CD4-positive, alpha-beta memory T cell (primary cell): ENCODE measurements at regions not wholly inside any gene's neighbourhood (a gene's known extent, or its start where the extent isn't known, plus 50 kb on each side); places are given as distances from the start of the nearest gene placed in this dataset.

Experiments used
- CTCF ChIA-PET: fragments of 350-600 bp; sonication (Branson Sonifier 250); formaldehyde crosslinking; loops from one replicate; lab custom pipeline; 2021; ENCODE audit warnings: inconsistent platforms; ENCODE audit not compliant: partially characterized antibody; lab: Charles Lee
- POLR2A ChIA-PET: fragments of 350-600 bp; sonication (Branson Sonifier 250); formaldehyde crosslinking; loops from one replicate; lab custom pipeline; 2021; ENCODE audit not compliant: partially characterized antibody; lab: Charles Lee
- DNase-seq, 5 donors: peaks; one replicate each; pipeline versions ENCODE4 v3.0.0 to v3.0.0-alpha.2; 2020 to 2022; ENCODE audit warnings: mixed read lengths in 1 of 5
- H3K27ac ChIP-seq: one replicate; pipeline ENCODE4 v1.7.0; 2013; ENCODE audit warnings: low read depth, low read length
- H3K27me3 ChIP-seq: 2 replicates; pipeline ENCODE4 v1.7.0; 2013; ENCODE audit warnings: mild to moderate bottlenecking, low read length, moderate library complexity; ENCODE audit not compliant: insufficient read depth
- H3K36me3 ChIP-seq: 2 replicates; pipeline ENCODE4 v1.7.0; 2013; ENCODE audit warnings: mild to moderate bottlenecking, low read length, moderate library complexity; ENCODE audit not compliant: insufficient read depth
- H3K4me1 ChIP-seq: 2 replicates; pipeline ENCODE4 v1.7.0; 2013; ENCODE audit warnings: mild to moderate bottlenecking, low read length, moderate library complexity; ENCODE audit not compliant: insufficient read depth
- H3K4me3 ChIP-seq, 2 donors: one replicate each; pipeline ENCODE4 v1.7.0; 2013; ENCODE audit warnings: low read length in 2 of 2, mild to moderate bottlenecking in 1 of 2
- H3K9me3 ChIP-seq, 2 donors: one replicate each; pipeline ENCODE4 v1.7.0; 2013; ENCODE audit warnings: low read length in 2 of 2, control low read depth in 1 of 2; ENCODE audit not compliant: control insufficient read depth in 1 of 2
- H3K27ac Mint-ChIP-seq, 7 donors: one replicate each; pipeline ENCODE4 v1.8.0; 2020 to 2021; ENCODE audit warnings: mixed read lengths in 7 of 7, mild to moderate bottlenecking in 6 of 7, inconsistent platforms in 3 of 7, moderate library complexity in 3 of 7
- H3K27me3 Mint-ChIP-seq, 2 donors: one replicate each; pipeline ENCODE4 v1.8.0; 2020 to 2021; ENCODE audit warnings: mixed read lengths in 2 of 2
- H3K36me3 Mint-ChIP-seq, 2 donors: one replicate each; pipeline ENCODE4 v1.8.0; 2020 to 2021; ENCODE audit warnings: mixed read lengths in 2 of 2, inconsistent platforms in 1 of 2, mild to moderate bottlenecking in 1 of 2
- H3K4me1 Mint-ChIP-seq, 4 donors: one replicate each; pipeline ENCODE4 v1.8.0; 2020 to 2021; ENCODE audit warnings: mixed read lengths in 4 of 4, mild to moderate bottlenecking in 1 of 4
- H3K4me3 Mint-ChIP-seq, 8 donors: one replicate each; pipeline ENCODE4 v1.8.0; 2020 to 2021; ENCODE audit warnings: mixed read lengths in 8 of 8, mild to moderate bottlenecking in 7 of 8, moderate library complexity in 6 of 8, inconsistent platforms in 3 of 8
- H3K9me3 Mint-ChIP-seq, 8 donors: one replicate each; pipeline ENCODE4 v1.8.0; 2020 to 2021; ENCODE audit warnings: mixed read lengths in 8 of 8, mild to moderate bottlenecking in 5 of 8, inconsistent platforms in 3 of 8, moderate library complexity in 1 of 8
- intact Hi-C: fragments of 100-400 bp; cut with micrococcal nuclease; formaldehyde crosslinking; loops from one replicate; pipeline ENCODE4 v1.15.1; 2023

GRCh38 chr11:95592471-95592870 lies 197.1 kb downstream of the FAM76B start:
- POLR2A ChIA-PET: interaction anchor here (1.1 kb wide), 1 partner anchor 361 kb away, joined by 3 read pairs; the partner anchor contains the start of gene SESN3

GRCh38 chr11:95589893-95590612 lies 199.5 kb downstream of the FAM76B start:
- intact Hi-C loops: no loop called here
- H3K4me3 Mint-ChIP-seq: no peak overlapping the region
- H3K36me3 Mint-ChIP-seq: no peaks in the 10 kb centered on the region
- ChIA-PET POLR2A (no interaction called here), CTCF (interaction anchor here (1.4 kb wide), 1 partner anchor 115 kb away, joined by 5 read pairs; no protein-coding TSS in a partner anchor)
- Histone ChIP-seq H3K27ac (no peak overlapping the region), H3K27me3 (no peaks in the 10 kb centered on the region), H3K36me3 (no peaks in the 10 kb centered on the region), H3K9me3 (no peaks in the 10 kb centered on the region), H3K4me3 (no peak overlapping the region), H3K4me1 (no peaks in the 10 kb centered on the region)
- H3K9me3 Mint-ChIP-seq: no peaks in the 10 kb centered on the region
- H3K27ac Mint-ChIP-seq: no peak overlapping the region
- no peaks in the 10 kb centered on the region for H3K27me3 Mint-ChIP-seq
- peaks cover 0 to 11% (median 3%) of the 10 kb centered on the region in 4 donors for H3K4me1 Mint-ChIP-seq
- no peak for DNase-seq

More at GRCh38 chr11:95592471-95592870, 197.1 kb downstream of the FAM76B start:
- peaks cover 0 to 4% (median 0%) of the 10 kb centered on the region in 8 donors for H3K9me3 Mint-ChIP-seq
- H3K36me3 Mint-ChIP-seq: no peaks in the 10 kb centered on the region
- H3K4me1 Mint-ChIP-seq: peaks cover 0 to 8% (median 2%) of the 10 kb centered on the region in 4 donors
- no peaks in the 10 kb centered on the region for H3K27me3 Mint-ChIP-seq
- intact Hi-C loops: no loop called here
- CTCF ChIA-PET: no interaction called here
- Histone ChIP-seq H3K36me3 (no peaks in the 10 kb centered on the region), H3K4me3 (no peak overlapping the region), H3K27me3 (no peaks in the 10 kb centered on the region), H3K9me3 (no peaks in the 10 kb centered on the region), H3K4me1 (no peaks in the 10 kb centered on the region), H3K27ac (no peak overlapping the region)
- no peak overlapping the region for H3K27ac Mint-ChIP-seq
- DNase-seq: no peak
- H3K4me3 Mint-ChIP-seq: no peak overlapping the region

GRCh38 chr11:95588821-95589220 lies 200.8 kb downstream of the FAM76B start:
- Histone ChIP-seq H3K27ac (no peak overlapping the region), H3K36me3 (no peaks in the 10 kb centered on the region), H3K4me1 (no peaks in the 10 kb centered on the region), H3K4me3 (no peak overlapping the region), H3K9me3 (no peaks in the 10 kb centered on the region), H3K27me3 (no peaks in the 10 kb centered on the region)
- intact Hi-C loops: no loop called here
- peaks cover 0 to 14% (median 7%) of the 10 kb centered on the region in 4 donors for H3K4me1 Mint-ChIP-seq
- ChIA-PET POLR2A (no interaction called here), CTCF (interaction anchor here (1.2 kb wide), 1 partner anchor 116 kb away, joined by 3 read pairs; no protein-coding TSS in a partner anchor)
- H3K9me3 Mint-ChIP-seq: peaks cover 0 to 2% (median 0%) of the 10 kb centered on the region in 8 donors
- H3K27me3 Mint-ChIP-seq: no peaks in the 10 kb centered on the region
- peak overlapping the region in 1 of 7 donors; percentile 2 for H3K27ac Mint-ChIP-seq
- no peak overlapping the region for H3K4me3 Mint-ChIP-seq
- DNase-seq: no peak
- H3K36me3 Mint-ChIP-seq: no peaks in the 10 kb centered on the region

GRCh38 chr11:95586661-95587060 lies 202.9 kb downstream of the FAM76B start:
- no peak overlapping the region for H3K27ac ChIP-seq
- H3K27ac Mint-ChIP-seq: no peak overlapping the region
- no peaks in the 10 kb centered on the region for H3K4me1 ChIP-seq
- ChIA-PET POLR2A (no interaction called here), CTCF (no interaction called here)
- H3K9me3 ChIP-seq: no peaks in the 10 kb centered on the region
- intact Hi-C loops: no loop called here
- no peak overlapping the region for H3K4me3 Mint-ChIP-seq
- H3K9me3 Mint-ChIP-seq: peaks cover 0 to 10% (median 0%) of the 10 kb centered on the region in 8 donors
- no peaks in the 10 kb centered on the region for H3K36me3 ChIP-seq
- no peaks in the 10 kb centered on the region for H3K36me3 Mint-ChIP-seq
- DNase-seq: no peak
- H3K27me3 Mint-ChIP-seq: no peaks in the 10 kb centered on the region
- no peak overlapping the region for H3K4me3 ChIP-seq
- no peaks in the 10 kb centered on the region for H3K27me3 ChIP-seq
- peaks cover 0 to 14% (median 7%) of the 10 kb centered on the region in 4 donors for H3K4me1 Mint-ChIP-seq

GRCh38 chr11:95586155-95586554 lies 203.4 kb downstream of the FAM76B start:
- CTCF ChIA-PET: interaction anchor here (0.7 kb wide), 1 partner anchor 9 kb away, joined by 3 read pairs; no protein-coding TSS in a partner anchor
- POLR2A ChIA-PET: no interaction called here

GRCh38 chr11:95585752-95586077 lies 203.9 kb downstream of the FAM76B start:
- no peak for DNase-seq
- no peaks in the 10 kb centered on the region for H3K4me1 ChIP-seq
- Mint-ChIP-seq H3K27me3 (no peaks in the 10 kb centered on the region), H3K4me1 (peaks cover 0 to 14% (median 7%) of the 10 kb centered on the region in 4 donors), H3K9me3 (peaks cover 0 to 10% (median 0%) of the 10 kb centered on the region in 8 donors), H3K4me3 (no peak overlapping the region), H3K36me3 (no peaks in the 10 kb centered on the region), H3K27ac (no peak overlapping the region)
- CTCF ChIA-PET: interaction anchor here (0.7 kb wide), 1 partner anchor 9 kb away, joined by 3 read pairs; no protein-coding TSS in a partner anchor
- H3K4me3 ChIP-seq: no peak overlapping the region
- no peaks in the 10 kb centered on the region for H3K27me3 ChIP-seq
- no peaks in the 10 kb centered on the region for H3K9me3 ChIP-seq
- no peak overlapping the region for H3K27ac ChIP-seq
- POLR2A ChIA-PET: no interaction called here
- H3K36me3 ChIP-seq: no peaks in the 10 kb centered on the region
- intact Hi-C loops: no loop called here

More at GRCh38 chr11:95586155-95586554, 203.4 kb downstream of the FAM76B start:
- no peaks in the 10 kb centered on the region for H3K27me3 ChIP-seq
- H3K9me3 Mint-ChIP-seq: peaks cover 0 to 10% (median 0%) of the 10 kb centered on the region in 8 donors
- no peak overlapping the region for H3K27ac Mint-ChIP-seq
- no peak overlapping the region for H3K4me3 Mint-ChIP-seq
- no peak overlapping the region for H3K4me3 ChIP-seq
- H3K36me3 Mint-ChIP-seq: no peaks in the 10 kb centered on the region
- H3K36me3 ChIP-seq: no peaks in the 10 kb centered on the region
- H3K4me1 Mint-ChIP-seq: peaks cover 0 to 14% (median 7%) of the 10 kb centered on the region in 4 donors
- no peaks in the 10 kb centered on the region for H3K27me3 Mint-ChIP-seq
- H3K4me1 ChIP-seq: no peaks in the 10 kb centered on the region
- H3K9me3 ChIP-seq: no peaks in the 10 kb centered on the region
- H3K27ac ChIP-seq: no peak overlapping the region
- intact Hi-C loops: no loop called here
- no peak for DNase-seq

- intact Hi-C loops: no loop called here
- Mint-ChIP-seq H3K4me3 (no peak overlapping the region), H3K27ac (peak overlapping the region in 1 of 7 donors; percentile 56), H3K36me3 (no peaks in the 10 kb centered on the region), H3K27me3 (no peaks in the 10 kb centered on the region), H3K4me1 (peaks cover 0 to 14% (median 7%) of the 10 kb centered on the region in 4 donors), H3K9me3 (peaks cover 0 to 10% (median 0%) of the 10 kb centered on the region in 8 donors)
- Histone ChIP-seq H3K27me3 (no peaks in the 10 kb centered on the region), H3K9me3 (no peaks in the 10 kb centered on the region), H3K27ac (no peak overlapping the region), H3K4me3 (no peak overlapping the region), H3K4me1 (no peaks in the 10 kb centered on the region), H3K36me3 (no peaks in the 10 kb centered on the region)
- no peak for DNase-seq
- POLR2A ChIA-PET: no interaction called here
- CTCF ChIA-PET: no interaction called here
Observed at GRCh38 chr11:95585069-95585751, 204.4 kb downstream of the FAM76B start.
